ENCODE measurements at regions not wholly inside any gene's neighbourhood (a gene's known extent, or its start where the extent isn't known, plus 50 kb on each side); places are given as distances from the start of the nearest gene placed in this dataset.

- TF ChIP-seq CTCF (IDR thresholded peaks at IDR 0.05; ENCODE audit: insufficient read depth, low read length) (no peak), REST (IDR thresholded peaks at IDR 0.05; ENCODE audit: insufficient replicate concordance, low read depth) (no peak), POLR2AphosphoS5 (IDR thresholded peaks at IDR 0.05; ENCODE audit: low read depth) (no peak), GABPA (IDR thresholded peaks at IDR 0.05; ENCODE audit: low read depth) (no peak)
These were observed 828.1 kb downstream of the MCTP2 start for GRCh38 chr15:95059346-95059905.
